AG09309 (cell line): ENCODE measurements at regions not wholly inside any gene's neighbourhood (a gene's known extent, or its start where the extent isn't known, plus 50 kb on each side); places are given as distances from the start of the nearest gene placed in this dataset.

Source experiments
- DNase-seq: peaks from one replicate; pipeline ENCODE4 v3.0.0-alpha.2; 2010; ENCODE audit warnings: low read depth
- H3K4me3 ChIP-seq: 2 replicates; pipeline ENCODE4 v1.5.1; 2011; ENCODE audit warnings: mild to moderate bottlenecking, low read depth, low read length, moderate library complexity; ENCODE audit not compliant: control insufficient read depth
- CTCF ChIP-seq: IDR thresholded peaks from 2 replicates; pipeline ENCODE4 v1.5.1; 2011; ENCODE audit warnings: mild to moderate bottlenecking, low read depth, low read length, inconsistent platforms; ENCODE audit not compliant: insufficient read depth, control insufficient read depth; ENCODE audit errors: missing control alignments

DNA sequence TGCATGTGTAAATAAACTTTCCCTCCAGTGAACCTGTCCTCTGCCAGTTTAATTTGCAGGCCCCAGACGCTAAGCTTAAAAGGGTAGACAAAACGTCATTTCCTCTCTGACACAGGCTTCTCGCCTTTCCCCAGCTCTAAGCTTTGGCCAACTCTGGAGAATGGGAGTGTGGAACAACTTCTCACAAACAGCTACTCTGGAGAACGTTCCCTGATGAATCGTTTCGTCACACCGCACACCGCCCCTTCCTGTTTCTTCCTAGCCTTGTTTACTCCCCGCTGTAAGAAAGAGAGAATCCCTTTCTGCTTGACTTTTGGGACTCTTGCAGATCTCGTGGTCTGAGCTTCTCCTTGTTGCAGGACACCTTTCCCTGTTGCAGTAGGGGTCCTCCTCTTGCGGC lies 564.2 kb downstream of the TCERG1L start:
- H3K4me3 ChIP-seq = no peak overlapping the region
- no peak for TF ChIP-seq CTCF
- DNase-seq = no peak

GRCh38 chr10:130747946-130748345 lies 563.6 kb downstream of the TCERG1L start:
- no peak for TF ChIP-seq CTCF
- DNase-seq = no peak
- H3K4me3 ChIP-seq = no peak overlapping the region

DNA sequence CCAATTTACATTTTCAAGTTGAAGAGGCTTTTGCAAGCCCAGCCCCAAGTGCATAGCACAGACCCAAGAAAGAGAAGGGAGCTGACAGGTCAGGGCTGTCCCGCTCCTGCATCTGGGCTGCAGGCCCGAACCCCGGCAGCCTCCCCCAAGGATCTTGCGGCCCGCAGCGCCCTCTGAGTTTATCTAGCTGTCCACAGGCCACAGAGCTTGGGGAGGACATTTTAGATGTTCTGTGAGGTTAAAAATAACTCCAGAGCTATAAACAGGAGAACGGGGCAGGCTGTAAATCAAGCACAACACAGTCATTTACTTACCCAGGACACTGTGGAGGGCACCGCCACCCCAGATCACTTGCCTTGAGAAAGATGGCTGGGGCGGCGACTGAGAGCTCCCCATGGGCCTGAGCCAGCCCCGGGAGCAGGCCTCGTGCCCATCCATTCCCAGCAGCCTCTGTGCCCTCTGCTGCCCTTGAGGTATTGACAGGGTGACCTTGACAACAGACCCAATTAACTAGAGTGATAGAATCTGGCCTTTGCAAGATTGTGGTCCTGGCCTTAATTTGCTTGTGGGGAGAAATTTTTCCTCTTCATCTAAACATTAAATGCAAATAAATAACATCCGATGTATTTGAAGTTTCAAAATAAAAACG lies 563.0 kb downstream of the TCERG1L start:
- H3K4me3 ChIP-seq = no peak overlapping the region
- no peak for DNase-seq
- TF ChIP-seq CTCF = no peak

- TF ChIP-seq CTCF = no peak
- H3K4me3 ChIP-seq = no peak overlapping the region
- no peak for DNase-seq
Observed at GRCh38 chr10:130749911-130750310, 561.6 kb downstream of the TCERG1L start.

DNA sequence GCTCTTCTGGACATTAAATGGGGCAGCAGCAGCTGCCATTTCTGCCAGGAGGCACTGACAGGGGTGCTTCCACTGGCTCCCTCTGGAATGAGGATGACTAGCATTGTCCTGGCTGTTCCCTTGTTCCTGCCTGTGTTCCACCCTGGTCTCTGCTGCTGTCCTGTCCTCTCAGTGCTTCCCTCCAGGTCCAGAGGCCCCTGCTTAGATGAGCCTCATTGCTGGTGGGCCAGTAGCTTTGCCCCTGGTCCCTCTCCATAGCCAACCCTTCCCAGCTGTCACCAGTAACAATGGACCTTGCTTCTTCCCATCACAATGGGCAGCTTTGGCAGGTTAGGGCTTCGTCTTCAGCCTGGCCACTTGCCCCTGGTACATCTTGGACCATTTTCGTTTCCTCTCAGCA lies 561.1 kb downstream of the TCERG1L start:
- TF ChIP-seq CTCF = no peak
- DNase-seq = no peak
- H3K4me3 ChIP-seq = no peak overlapping the region

GRCh38 chr10:130751106-130751840 lies 560.2 kb downstream of the TCERG1L start:
- no peak for TF ChIP-seq CTCF
- DNase-seq = no peak
- no peak overlapping the region for H3K4me3 ChIP-seq
